AG10803 (cell line): ENCODE measurements at regions not wholly inside any gene's neighbourhood (a gene's known extent, or its start where the extent isn't known, plus 50 kb on each side); places are given as distances from the start of the nearest gene placed in this dataset.

Experiments
- DNase-seq: peaks from one replicate; pipeline ENCODE4 v3.0.0; 2010; ENCODE audit warnings: low read depth
- H3K4me3 ChIP-seq: 2 replicates; pipeline ENCODE4 v1.5.1; 2011; ENCODE audit warnings: mild to moderate bottlenecking, low read length, control low read depth
- TF ChIP-seq, protein P1 (sequence below): conservative IDR thresholded peaks from 2 replicates; pipeline ENCODE4 v1.5.1; 2011; ENCODE audit warnings: mild to moderate bottlenecking, low read length, control low read depth, inconsistent platforms

GRCh38 chr15:81752974-81753373, 292.8 kb downstream of the MEX3B start:
- DNase-seq, result no peak
- no peak overlapping the region for H3K4me3 ChIP-seq
- TF ChIP-seq, protein P1, sequence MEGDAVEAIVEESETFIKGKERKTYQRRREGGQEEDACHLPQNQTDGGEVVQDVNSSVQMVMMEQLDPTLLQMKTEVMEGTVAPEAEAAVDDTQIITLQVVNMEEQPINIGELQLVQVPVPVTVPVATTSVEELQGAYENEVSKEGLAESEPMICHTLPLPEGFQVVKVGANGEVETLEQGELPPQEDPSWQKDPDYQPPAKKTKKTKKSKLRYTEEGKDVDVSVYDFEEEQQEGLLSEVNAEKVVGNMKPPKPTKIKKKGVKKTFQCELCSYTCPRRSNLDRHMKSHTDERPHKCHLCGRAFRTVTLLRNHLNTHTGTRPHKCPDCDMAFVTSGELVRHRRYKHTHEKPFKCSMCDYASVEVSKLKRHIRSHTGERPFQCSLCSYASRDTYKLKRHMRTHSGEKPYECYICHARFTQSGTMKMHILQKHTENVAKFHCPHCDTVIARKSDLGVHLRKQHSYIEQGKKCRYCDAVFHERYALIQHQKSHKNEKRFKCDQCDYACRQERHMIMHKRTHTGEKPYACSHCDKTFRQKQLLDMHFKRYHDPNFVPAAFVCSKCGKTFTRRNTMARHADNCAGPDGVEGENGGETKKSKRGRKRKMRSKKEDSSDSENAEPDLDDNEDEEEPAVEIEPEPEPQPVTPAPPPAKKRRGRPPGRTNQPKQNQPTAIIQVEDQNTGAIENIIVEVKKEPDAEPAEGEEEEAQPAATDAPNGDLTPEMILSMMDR, result no peak

DNA sequence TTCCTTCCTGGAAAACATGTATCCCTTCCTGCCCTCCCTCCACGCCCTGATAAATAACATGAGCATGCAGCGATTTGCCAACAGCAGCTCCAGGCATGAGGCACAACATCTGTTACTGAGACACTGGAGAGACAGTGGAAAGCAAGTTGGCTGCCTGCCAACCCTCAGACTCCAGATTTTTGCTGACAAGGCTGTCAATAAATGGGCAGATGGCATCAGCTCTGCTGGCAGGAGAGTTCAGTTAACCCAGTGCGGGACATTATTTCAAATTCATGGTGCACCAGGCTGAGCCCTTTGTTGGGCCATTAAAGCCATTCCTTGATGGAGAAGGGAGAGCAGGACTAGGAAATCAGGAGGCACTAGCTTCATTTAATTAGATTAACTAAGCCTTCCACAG, 293.3 kb downstream of the MEX3B start:
- TF ChIP-seq, protein P1, result no peak
- H3K4me3 ChIP-seq, result no peak overlapping the region
- DNase-seq, result peak; percentile 57

DNA sequence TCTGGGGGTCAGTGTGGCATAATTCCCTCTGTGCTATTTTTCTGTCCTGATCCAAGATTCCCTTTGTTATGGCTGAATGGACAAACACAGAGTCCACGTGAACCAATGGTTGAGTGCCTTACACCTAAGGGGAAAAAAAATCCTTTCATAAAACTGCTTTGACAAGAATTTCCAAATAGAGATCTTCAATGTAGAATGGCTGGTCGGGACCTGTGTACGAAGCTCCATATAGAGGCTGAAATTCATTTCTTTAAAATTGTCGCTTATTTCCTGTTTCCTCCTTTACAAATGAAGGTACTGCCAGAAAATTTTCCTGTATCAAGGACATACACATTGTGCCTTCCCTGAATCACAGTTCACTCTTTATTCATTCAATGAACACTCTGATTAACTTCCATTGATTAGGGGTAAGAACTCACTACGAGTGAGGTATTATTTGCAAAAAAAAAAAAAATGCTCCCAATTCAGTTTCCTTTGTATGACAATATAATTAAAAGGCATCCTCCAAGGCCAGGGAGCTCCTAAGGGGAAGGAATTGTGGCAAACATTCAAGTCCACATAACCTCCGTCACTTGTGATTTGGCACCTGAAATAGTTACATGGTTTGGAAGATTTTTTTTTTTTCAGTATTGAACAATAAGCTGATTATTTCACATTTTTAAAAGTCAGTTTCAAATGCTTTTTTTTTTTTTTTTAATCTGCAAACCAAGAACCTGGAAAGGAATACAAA, 293.8 kb downstream of the MEX3B start:
- TF ChIP-seq, protein P1, result no peak
- no peak for DNase-seq
- no peak overlapping the region for H3K4me3 ChIP-seq

- no peak overlapping the region for H3K4me3 ChIP-seq
- TF ChIP-seq, protein P1, result no peak
- no peak for DNase-seq
These were observed 294.6 kb downstream of the MEX3B start for GRCh38 chr15:81751256-81751655.

DNA sequence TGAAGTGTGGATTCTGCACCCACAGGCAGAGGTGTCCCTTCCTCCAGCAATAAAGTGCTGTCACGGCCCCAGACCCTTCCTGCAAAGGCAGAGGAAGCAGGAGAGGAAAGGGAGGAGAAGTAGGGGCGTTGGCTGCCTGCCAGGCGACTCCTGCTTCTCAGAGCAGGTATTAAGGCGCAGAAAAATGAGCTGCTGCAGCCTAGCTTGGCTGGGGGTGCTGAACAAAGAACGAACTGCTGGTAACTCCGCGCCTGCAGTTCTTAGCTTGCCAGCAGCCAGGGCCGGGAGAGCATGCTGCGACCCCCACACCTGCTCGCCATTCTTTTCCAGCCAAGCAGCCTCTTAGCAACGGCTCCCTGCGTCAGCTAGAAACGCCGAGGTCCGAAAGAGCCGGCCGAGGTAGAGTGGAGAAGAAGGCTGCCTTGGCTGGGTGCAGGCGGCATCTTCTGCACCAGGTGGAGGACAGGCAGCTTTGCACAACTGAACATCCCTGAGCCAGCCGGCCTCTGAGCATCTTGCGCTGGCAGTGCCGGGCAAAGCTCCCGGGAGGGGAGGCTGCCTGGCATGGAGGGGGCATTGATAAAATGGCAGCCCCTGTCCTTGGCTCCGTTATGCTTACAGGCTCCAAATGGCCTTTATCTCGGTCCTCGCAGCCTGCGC, 296.0 kb downstream of the MEX3B start:
- DNase-seq, result no peak

GRCh38 chr15:81747482-81747881, 298.3 kb downstream of the MEX3B start:
- no peak for DNase-seq
- TF ChIP-seq, protein P1, result no peak
- no peak overlapping the region for H3K4me3 ChIP-seq

More for the DNA sequence above, 296.0 kb downstream of the MEX3B start:
- TF ChIP-seq, protein P1, result no peak
- no peak overlapping the region for H3K4me3 ChIP-seq

- H3K4me3 ChIP-seq, result no peak overlapping the region
- DNase-seq, result no peak
- TF ChIP-seq, protein P1, result no peak
These were observed 298.8 kb downstream of the MEX3B start for GRCh38 chr15:81747026-81747425.
